ENCODE measurements at regions not wholly inside any gene's neighbourhood (a gene's known extent, or its start where the extent isn't known, plus 50 kb on each side); places are given as distances from the start of the nearest gene placed in this dataset.

- H2AFZ ChIP-seq (ENCODE audit: low read length): no peak overlapping the region
Observed at GRCh38 chr9:71249729-71250317, 128.4 kb upstream of the TRPM3 start.

DNA sequence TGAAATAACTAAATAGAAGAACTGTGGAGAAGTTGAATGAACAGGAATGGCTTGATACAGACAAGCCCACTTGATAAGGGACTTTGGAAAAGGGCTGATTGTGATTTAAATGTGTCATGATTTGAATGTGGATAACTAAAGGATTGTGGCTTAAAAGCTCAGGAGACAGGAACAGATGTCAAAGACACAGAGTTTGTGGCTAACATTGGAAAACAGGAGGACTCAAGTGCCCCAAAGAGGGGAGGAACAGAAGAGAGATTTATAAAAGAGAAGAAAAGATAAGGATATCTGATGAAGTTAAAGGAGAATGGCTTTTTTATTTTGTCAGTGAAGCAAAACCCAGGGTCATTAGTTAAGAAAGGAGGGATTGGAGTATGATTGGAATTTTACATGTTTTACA is 124.2 kb upstream of the TRPM3 start:
- H3K27ac ChIP-seq (ENCODE audit: low read depth, low read length, poor library complexity, severe bottlenecking): no peak overlapping the region

More at GRCh38 chr9:71249729-71250317, 128.4 kb upstream of the TRPM3 start:
- Histone ChIP-seq H4K20me1 (ENCODE audit: insufficient read depth, low read length) (no peaks in the 10 kb centered on the region), H3K9me3 (ENCODE audit: low read length) (no peaks in the 10 kb centered on the region), H3K9ac (ENCODE audit: low read length) (no peak overlapping the region), H3K4me2 (ENCODE audit: low read length) (no peak overlapping the region), H3K27ac (ENCODE audit: low read depth, low read length, poor library complexity, severe bottlenecking) (no peak overlapping the region), H3K36me3 (ENCODE audit: insufficient read depth, low read length) (no peaks in the 10 kb centered on the region), H3K79me2 (ENCODE audit: insufficient read depth, low read length) (no peaks in the 10 kb centered on the region), H3K27me3 (ENCODE audit: insufficient read depth, low read length) (no peaks in the 10 kb centered on the region), H3K4me1 (ENCODE audit: insufficient read depth, low read length, severe bottlenecking) (no peaks in the 10 kb centered on the region), H3K4me3 (ENCODE audit: low read depth, low read length, poor library complexity, severe bottlenecking) (no peak overlapping the region), H3F3A (ENCODE audit: insufficient read depth, low read length) (no peaks in the 10 kb centered on the region), H3K9me2 (ENCODE audit: low read depth, low read length) (no peaks in the 10 kb centered on the region)
- TF ChIP-seq EZH2 (IDR thresholded peaks at IDR 0.05; ENCODE audit: borderline replicate concordance, low read length) (no peak), CTCF (IDR thresholded peaks at IDR 0.05; ENCODE audit: low read length) (peak; percentile 91)

GRCh38 chr9:71243951-71244350 is 122.5 kb upstream of the TRPM3 start:
- Histone ChIP-seq H3K4me2 (ENCODE audit: low read length) (no peak overlapping the region), H3K9ac (ENCODE audit: low read length) (no peak overlapping the region), H3K79me2 (ENCODE audit: insufficient read depth, low read length) (no peaks in the 10 kb centered on the region), H3K27me3 (ENCODE audit: insufficient read depth, low read length) (no peaks in the 10 kb centered on the region), H3K9me3 (ENCODE audit: low read length) (no peaks in the 10 kb centered on the region), H2AFZ (ENCODE audit: low read length) (no peak overlapping the region), H3K27ac (ENCODE audit: low read depth, low read length, poor library complexity, severe bottlenecking) (no peak overlapping the region), H3F3A (ENCODE audit: insufficient read depth, low read length) (no peaks in the 10 kb centered on the region), H3K9me2 (ENCODE audit: low read depth, low read length) (no peaks in the 10 kb centered on the region), H3K36me3 (ENCODE audit: insufficient read depth, low read length) (no peaks in the 10 kb centered on the region), H4K20me1 (ENCODE audit: insufficient read depth, low read length) (no peaks in the 10 kb centered on the region), H3K4me1 (ENCODE audit: insufficient read depth, low read length, severe bottlenecking) (no peaks in the 10 kb centered on the region), H3K4me3 (ENCODE audit: low read depth, low read length, poor library complexity, severe bottlenecking) (no peak overlapping the region)
- TF ChIP-seq CTCF (IDR thresholded peaks at IDR 0.05; ENCODE audit: low read length) (no peak), EZH2 (IDR thresholded peaks at IDR 0.05; ENCODE audit: borderline replicate concordance, low read length) (no peak)

More for the DNA sequence above, 124.2 kb upstream of the TRPM3 start:
- Histone ChIP-seq H3K9me3 (ENCODE audit: low read length) (no peaks in the 10 kb centered on the region), H3K9ac (ENCODE audit: low read length) (no peak overlapping the region), H3K4me1 (ENCODE audit: insufficient read depth, low read length, severe bottlenecking) (no peaks in the 10 kb centered on the region), H2AFZ (ENCODE audit: low read length) (no peak overlapping the region), H3K4me3 (ENCODE audit: low read depth, low read length, poor library complexity, severe bottlenecking) (no peak overlapping the region), H3K79me2 (ENCODE audit: insufficient read depth, low read length) (no peaks in the 10 kb centered on the region), H3K9me2 (ENCODE audit: low read depth, low read length) (no peaks in the 10 kb centered on the region), H3K4me2 (ENCODE audit: low read length) (no peak overlapping the region), H3K27me3 (ENCODE audit: insufficient read depth, low read length) (no peaks in the 10 kb centered on the region), H3F3A (ENCODE audit: insufficient read depth, low read length) (no peaks in the 10 kb centered on the region), H4K20me1 (ENCODE audit: insufficient read depth, low read length) (no peaks in the 10 kb centered on the region), H3K36me3 (ENCODE audit: insufficient read depth, low read length) (no peaks in the 10 kb centered on the region)
- TF ChIP-seq CTCF (IDR thresholded peaks at IDR 0.05; ENCODE audit: low read length) (no peak), EZH2 (IDR thresholded peaks at IDR 0.05; ENCODE audit: borderline replicate concordance, low read length) (no peak)
